Tongue (tissue), 1 donor: ENCODE measurements at regions not wholly inside any gene's neighbourhood (a gene's known extent, or its start where the extent isn't known, plus 50 kb on each side); places are given as distances from the start of the nearest gene placed in this dataset.
"Not testable (repeated sequence)": the region's sequence is repeated elsewhere in the genome, so short reads cannot be mapped to it uniquely, and the experiment has no call there.

Source experiments
- DNase-seq: peaks from one replicate; pipeline ENCODE4 v3.0.0-alpha.2; 2015

GRCh38 chr5:40347981-40348725 is 331.6 kb upstream of the PTGER4 start:
- no peak for DNase-seq

GRCh38 chr5:40346901-40347300 is 332.8 kb upstream of the PTGER4 start:
- no peak for DNase-seq

GRCh38 chr5:40338434-40338833 is 341.3 kb upstream of the PTGER4 start:
- not testable (repeated sequence) for DNase-seq

GRCh38 chr5:40334242-40334635 is 345.5 kb upstream of the PTGER4 start:
- peak; percentile 24 for DNase-seq

- DNase-seq: no peak
These were observed 346.1 kb upstream of the PTGER4 start for GRCh38 chr5:40333459-40334241.

- DNase-seq: no peak
These were observed 346.7 kb upstream of the PTGER4 start for GRCh38 chr5:40332970-40333369.

- DNase-seq: peak; percentile 44
These were observed 348.1 kb upstream of the PTGER4 start for GRCh38 chr5:40331616-40332015.

GRCh38 chr5:40321514-40321913 is 358.2 kb upstream of the PTGER4 start:
- DNase-seq: peak; percentile 7

- DNase-seq: no peak
These were observed 361.3 kb upstream of the PTGER4 start for GRCh38 chr5:40318395-40318794.

- no peak for DNase-seq
These were observed 362.7 kb upstream of the PTGER4 start for GRCh38 chr5:40317023-40317422.

- DNase-seq: no peak
These were observed 364.6 kb upstream of the PTGER4 start for GRCh38 chr5:40315126-40315525.

- no peak for DNase-seq
These were observed 365.4 kb upstream of the PTGER4 start for GRCh38 chr5:40314275-40314674.

GRCh38 chr5:40312205-40312604 is 367.5 kb upstream of the PTGER4 start:
- no peak for DNase-seq

GRCh38 chr5:40309851-40310250 is 369.9 kb upstream of the PTGER4 start:
- DNase-seq: no peak

GRCh38 chr5:40308867-40309266 is 370.8 kb upstream of the PTGER4 start:
- DNase-seq: no peak

- DNase-seq: no peak
These were observed 371.8 kb upstream of the PTGER4 start for GRCh38 chr5:40307920-40308319.

- DNase-seq: no peak
These were observed 372.7 kb upstream of the PTGER4 start for GRCh38 chr5:40306869-40307487.

GRCh38 chr5:40292006-40292405 is 387.7 kb upstream of the PTGER4 start:
- DNase-seq: no peak

GRCh38 chr5:40291338-40291737 is 388.4 kb upstream of the PTGER4 start:
- DNase-seq: no peak

GRCh38 chr5:40288800-40289485 is 390.8 kb upstream of the PTGER4 start:
- no peak for DNase-seq

GRCh38 chr5:40284863-40285262 is 394.9 kb upstream of the PTGER4 start:
- no peak for DNase-seq

GRCh38 chr5:40278881-40279280 is 400.8 kb upstream of the PTGER4 start:
- no peak for DNase-seq
